ENCODE measurements at regions not wholly inside any gene's neighbourhood (a gene's known extent, or its start where the extent isn't known, plus 50 kb on each side); places are given as distances from the start of the nearest gene placed in this dataset.

GRCh38 chr2:228373191-228373590 is 191.7 kb upstream of the SPHKAP start (continued):
- TF ChIP-seq, protein P1, sequence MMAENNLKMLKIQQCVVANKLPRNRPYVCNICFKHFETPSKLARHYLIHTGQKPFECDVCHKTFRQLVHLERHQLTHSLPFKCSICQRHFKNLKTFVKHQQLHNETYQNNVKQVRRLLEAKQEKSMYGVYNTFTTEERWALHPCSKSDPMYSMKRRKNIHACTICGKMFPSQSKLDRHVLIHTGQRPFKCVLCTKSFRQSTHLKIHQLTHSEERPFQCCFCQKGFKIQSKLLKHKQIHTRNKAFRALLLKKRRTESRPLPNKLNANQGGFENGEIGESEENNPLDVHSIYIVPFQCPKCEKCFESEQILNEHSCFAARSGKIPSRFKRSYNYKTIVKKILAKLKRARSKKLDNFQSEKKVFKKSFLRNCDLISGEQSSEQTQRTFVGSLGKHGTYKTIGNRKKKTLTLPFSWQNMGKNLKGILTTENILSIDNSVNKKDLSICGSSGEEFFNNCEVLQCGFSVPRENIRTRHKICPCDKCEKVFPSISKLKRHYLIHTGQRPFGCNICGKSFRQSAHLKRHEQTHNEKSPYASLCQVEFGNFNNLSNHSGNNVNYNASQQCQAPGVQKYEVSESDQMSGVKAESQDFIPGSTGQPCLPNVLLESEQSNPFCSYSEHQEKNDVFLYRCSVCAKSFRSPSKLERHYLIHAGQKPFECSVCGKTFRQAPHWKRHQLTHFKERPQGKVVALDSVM (CRISPR knock-in tag; IDR thresholded peaks at IDR 0.05), result no peak
- TF ChIP-seq DR1 (CRISPR knock-in tag; IDR thresholded peaks at IDR 0.05) (no peak), MBD4 (IDR thresholded peaks at IDR 0.05; ENCODE audit: borderline replicate concordance, low read length) (no peak), ZNF761 (CRISPR knock-in tag; conservative IDR thresholded peaks at IDR 0.05) (no peak), ARNTL (CRISPR knock-in tag; IDR thresholded peaks at IDR 0.05) (no peak), ZNF407 (CRISPR knock-in tag; IDR thresholded peaks at IDR 0.05; ENCODE audit: not compliant biosample characterization) (no peak), ZNF33B (CRISPR knock-in tag; IDR thresholded peaks at IDR 0.05) (no peak), ZNF124 (CRISPR knock-in tag; IDR thresholded peaks at IDR 0.05) (no peak), ZNF224 (CRISPR knock-in tag; IDR thresholded peaks at IDR 0.05) (no peak), ATM (IDR thresholded peaks at IDR 0.05; ENCODE audit: borderline replicate concordance) (no peak), ZNF121 (CRISPR knock-in tag; IDR thresholded peaks at IDR 0.05) (no peak)
- TF ChIP-seq, protein P2, sequence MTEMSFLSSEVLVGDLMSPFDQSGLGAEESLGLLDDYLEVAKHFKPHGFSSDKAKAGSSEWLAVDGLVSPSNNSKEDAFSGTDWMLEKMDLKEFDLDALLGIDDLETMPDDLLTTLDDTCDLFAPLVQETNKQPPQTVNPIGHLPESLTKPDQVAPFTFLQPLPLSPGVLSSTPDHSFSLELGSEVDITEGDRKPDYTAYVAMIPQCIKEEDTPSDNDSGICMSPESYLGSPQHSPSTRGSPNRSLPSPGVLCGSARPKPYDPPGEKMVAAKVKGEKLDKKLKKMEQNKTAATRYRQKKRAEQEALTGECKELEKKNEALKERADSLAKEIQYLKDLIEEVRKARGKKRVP (CRISPR knock-in tag; IDR thresholded peaks at IDR 0.05), result no peak

All from HepG2 (cell line).